NCI-H2029 (cell line): ENCODE measurements at regions not wholly inside any gene's neighbourhood (a gene's known extent, or its start where the extent isn't known, plus 50 kb on each side); places are given as distances from the start of the nearest gene placed in this dataset.

Source experiments
- DNase-seq: peaks from one replicate; lab custom pipeline; 2025; lab: John Stamatoyannopoulos, UW

DNA sequence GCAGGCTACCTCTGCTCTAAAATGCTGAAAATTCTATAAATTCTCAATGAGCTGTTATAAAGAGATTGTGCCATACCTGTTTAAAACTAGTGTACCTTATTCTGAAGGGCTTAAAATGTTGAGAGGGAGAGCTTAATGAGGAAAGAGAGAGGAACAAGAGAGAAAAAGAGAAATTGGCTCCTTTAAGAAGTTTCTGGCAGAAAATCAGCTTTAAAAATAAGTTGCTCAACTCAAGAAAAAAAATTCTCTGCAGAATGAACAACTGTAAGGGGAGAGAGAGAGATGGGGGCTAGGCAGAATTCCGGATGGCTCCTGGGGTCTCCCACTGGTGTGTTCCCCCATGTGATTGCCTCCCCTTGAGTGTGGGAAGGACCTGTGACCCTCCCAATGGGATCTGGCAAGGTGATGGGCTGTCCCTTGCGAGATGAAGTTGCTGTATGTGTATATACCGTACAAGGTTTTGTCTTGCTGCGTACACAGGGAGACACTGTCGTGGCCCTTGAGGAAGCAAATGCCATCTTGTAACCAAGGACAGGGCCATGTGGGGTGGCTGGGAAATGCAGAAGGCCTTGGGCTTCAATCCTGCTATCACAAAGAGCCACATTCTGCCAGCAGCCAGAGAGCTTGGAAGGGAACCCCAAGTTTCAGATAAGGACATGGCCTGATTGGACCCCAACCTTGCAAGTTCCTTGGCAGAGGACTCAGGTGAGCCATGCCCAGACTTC lies 64.3 kb upstream of the S1PR3 start:
- no peak for DNase-seq

DNA sequence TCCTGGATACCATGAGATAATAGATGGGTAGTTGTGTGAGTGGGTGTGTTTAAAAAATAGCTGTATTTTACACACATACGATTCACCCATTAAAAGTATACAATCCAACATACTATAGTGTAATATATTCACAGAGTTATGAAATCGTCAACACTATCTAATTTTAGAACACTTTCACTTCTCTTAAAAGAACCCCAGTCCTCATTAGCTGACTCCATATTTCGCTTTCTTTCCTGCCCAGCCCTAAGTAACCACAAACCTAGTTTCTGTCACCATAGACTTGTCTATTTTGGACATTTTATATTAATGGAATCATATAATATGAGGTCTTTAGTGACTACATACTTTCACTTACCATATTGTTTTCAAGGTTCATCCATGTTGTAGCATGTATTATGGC lies 63.8 kb upstream of the S1PR3 start:
- DNase-seq: no peak

DNA sequence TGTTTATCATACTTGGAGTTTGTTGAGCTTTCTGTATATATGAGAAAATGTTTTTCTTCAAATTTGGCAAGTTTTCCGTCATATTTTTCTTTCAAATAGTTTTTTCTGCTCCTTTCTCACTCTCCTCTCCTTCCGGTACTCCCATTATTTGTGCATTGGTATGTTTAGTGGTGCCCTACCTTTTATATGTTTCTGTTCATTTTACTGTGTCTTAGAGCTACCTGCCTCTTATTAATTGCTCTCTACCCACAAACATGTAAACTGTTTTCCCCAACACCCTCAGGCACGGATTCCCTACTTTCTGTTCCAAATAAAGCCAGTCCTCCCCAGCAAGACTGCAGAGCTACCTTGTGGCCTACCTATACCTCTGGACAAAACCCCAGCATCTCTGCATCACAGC lies 60.6 kb upstream of the S1PR3 start:
- no peak for DNase-seq

DNA sequence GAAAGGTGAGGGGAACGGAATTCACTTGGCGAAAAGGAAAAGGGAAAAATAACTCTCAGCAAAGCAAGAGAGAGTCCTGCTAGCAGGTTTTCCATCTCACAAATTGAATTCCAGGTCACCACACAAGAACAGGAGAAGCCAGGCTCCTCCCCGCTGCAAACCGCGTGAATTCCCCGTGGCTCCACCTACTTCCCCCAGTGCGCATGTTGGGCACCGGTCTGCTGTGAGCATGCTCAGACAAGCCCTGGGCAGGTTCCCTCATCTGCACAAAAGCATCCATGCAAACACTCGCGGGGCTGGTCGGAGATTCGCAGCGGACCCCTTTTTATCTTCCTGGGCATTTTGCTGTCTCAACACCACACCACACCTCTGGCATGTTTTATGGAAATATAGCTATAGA lies 58.5 kb upstream of the S1PR3 start:
- DNase-seq: peak; percentile 80

DNA sequence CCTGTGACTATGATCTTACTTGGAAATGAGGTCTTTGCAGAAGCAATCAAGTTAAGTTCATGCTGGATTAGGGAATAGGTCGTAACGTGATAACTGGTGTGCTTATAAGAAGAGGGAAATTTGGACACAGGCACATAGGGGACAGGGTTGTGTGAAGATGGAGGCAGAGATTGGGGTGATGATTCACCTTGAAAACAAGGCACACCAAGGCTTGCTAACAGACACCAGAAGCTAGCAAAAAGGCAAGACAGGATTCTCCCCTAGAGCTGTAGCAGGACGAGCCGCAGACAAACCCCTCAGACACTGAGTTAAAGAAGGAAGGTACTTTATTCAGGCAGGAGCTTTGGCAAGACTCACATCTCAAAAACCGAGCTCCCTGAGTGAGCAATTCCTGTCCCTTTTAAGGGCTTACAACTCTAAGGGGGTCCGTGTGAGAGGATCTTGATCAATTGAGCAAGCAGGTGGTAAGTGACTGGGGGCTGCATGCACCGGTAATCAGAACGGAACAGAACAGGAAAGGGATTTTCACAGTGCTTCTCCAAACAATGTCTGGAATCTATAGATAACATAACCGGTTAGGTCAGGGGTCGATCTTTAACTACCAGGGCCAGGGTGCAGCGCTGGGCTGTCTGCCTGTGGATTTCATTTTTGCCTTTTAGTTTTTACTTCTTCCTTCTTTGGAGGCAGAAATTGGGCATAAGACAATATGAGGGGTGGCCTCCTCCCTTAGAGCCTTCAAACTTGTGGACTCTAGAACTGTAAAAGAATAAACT lies 57.5 kb upstream of the S1PR3 start:
- no peak for DNase-seq

DNA sequence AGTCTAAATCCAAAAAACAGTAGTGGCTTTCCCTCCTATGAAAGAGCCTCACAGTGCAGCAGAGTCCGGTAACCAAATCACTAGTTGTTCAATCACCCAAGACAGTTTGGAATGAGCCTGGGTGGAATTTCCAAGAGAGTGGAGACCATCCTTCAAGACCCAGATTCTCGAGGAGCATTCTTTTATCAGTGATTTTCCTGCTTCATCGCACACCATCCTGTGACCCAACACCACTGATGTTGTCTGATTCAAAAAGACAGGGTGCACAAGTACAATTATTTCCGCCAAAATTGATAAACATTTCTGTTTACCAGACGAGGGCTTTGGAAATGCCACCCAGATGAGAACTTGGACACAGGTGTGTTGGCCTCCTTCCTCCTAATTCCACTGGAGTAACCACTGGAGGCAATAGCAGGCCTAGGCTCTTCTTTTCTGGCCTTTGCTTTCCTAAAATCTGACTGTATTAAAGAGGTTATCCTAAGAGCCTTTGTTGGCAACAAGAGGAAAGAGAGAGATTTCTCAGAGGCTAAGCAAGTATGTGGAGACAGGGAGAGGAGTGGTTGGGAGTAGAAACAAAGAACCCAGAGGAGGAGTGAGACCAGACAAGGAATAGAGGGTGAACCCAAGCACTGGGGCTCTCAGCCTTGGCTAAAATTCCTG lies 56.3 kb upstream of the S1PR3 start:
- DNase-seq: no peak

DNA sequence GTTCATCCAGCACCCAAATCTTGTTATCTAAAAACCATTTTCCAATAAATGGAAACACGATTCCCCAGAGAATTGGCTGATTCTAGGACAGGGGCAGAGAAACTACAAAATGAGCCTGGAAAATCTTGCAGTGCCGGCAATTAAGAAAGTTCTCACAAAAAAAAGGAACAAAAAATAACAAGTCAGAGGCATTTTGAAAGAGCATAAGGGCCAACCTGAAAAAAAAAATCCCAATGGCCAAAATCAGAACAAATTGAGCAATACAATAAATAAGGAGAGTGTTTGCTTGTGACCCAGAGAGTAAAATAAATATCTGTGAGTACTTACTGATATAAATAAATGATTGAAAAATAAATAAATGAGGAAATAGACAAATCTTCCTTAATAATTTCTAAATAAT lies 55.1 kb upstream of the S1PR3 start:
- no peak for DNase-seq

DNA sequence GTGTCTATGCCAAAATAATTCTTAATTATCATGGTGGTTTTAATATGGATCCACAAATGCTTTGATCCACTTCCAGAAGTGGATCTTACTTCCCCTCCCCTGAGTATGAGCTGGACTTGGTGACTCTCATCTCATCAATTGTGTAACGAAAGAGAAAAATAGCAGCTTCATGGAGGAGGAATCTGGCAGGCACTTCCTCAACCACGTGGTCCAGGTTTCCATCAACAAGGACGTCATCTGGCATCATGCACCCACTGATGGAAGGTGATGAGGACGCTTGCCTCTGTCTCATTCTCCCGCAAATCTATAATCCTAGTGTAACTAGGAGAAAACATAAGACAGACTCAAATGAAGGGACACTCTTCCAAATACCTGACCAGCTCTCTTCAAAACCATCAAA lies 54.6 kb upstream of the S1PR3 start:
- no peak for DNase-seq

DNA sequence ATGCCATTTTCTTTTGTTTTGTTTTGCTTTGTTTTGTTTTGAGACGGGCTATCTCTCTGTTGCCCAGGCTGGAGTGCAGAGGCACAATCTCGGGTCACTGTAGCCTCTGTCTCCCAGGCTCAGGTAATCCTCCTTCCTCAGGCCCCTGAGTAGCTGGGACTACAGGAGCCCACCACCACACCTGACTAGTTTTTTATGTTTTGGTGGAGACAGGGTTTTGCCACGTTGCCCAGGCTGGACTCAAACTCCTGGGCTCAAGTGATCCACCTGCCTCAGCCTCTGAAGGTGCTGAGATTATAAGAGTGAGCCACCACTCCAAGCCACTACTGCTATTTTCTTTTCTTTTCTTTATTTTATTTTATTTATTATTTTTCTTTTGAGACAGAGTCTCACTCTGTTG lies 54.0 kb upstream of the S1PR3 start:
- DNase-seq: no peak

DNA sequence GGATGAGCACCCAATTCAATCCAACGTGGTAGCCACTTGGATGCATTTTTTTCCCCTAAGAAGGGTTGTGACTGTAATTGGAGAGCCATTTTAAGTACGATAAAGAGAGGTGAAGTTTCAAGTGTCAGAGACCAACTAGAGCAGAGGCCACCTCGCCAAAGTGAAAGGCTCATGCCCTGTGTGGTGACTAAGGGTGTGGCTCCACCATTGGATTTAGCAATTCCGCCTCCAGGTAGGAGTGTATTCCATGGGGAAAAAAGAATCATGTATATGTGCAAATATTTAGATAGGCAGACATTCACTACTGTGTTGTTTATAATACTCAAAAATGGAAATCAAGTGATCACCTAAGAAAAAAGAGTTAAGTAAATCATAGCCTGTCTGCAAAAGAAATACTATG lies 53.1 kb upstream of the S1PR3 start:
- no peak for DNase-seq
